CD14-positive monocyte (primary cell): ENCODE measurements at regions not wholly inside any gene's neighbourhood (a gene's known extent, or its start where the extent isn't known, plus 50 kb on each side); places are given as distances from the start of the nearest gene placed in this dataset.

Experiments used
- DNase-seq, 3 donors: peaks; one replicate each; pipeline ENCODE4 v3.0.0-alpha.2; 2011 to 2022
- H2AFZ ChIP-seq: 2 replicates; pipeline ENCODE4 v1.6.0; 2012; ENCODE audit warnings: mild to moderate bottlenecking, low read depth, low read length, inconsistent platforms; ENCODE audit not compliant: insufficient read depth, poor library complexity, severe bottlenecking
- H3K27ac ChIP-seq, 2 donors: 1 replicate in 1 of 2; 2 replicates in 1 of 2; pipeline ENCODE4 v1.5.1; 2012 to 2013; ENCODE audit warnings: low read length in 2 of 2, control low read depth in 1 of 2, inconsistent platforms in 1 of 2, low read depth in 1 of 2, mild to moderate bottlenecking in 1 of 2
- H3K27me3 ChIP-seq, 2 donors: one replicate each; pipeline versions ENCODE4 v1.6.0 to v1.6.1; 2011 to 2013; ENCODE audit warnings: low read length in 2 of 2; ENCODE audit not compliant: control insufficient read depth in 2 of 2, insufficient read depth in 2 of 2
- H3K36me3 ChIP-seq, 2 donors: replicated peaks in 1 of 2; 1 replicate in 1 of 2; 2 replicates in 1 of 2; pipeline versions ENCODE4 v1.5.1 to v1.6.1; 2012 to 2013; ENCODE audit warnings: low read length in 2 of 2, control low read depth in 1 of 2, inconsistent platforms in 1 of 2, mild to moderate bottlenecking in 1 of 2; ENCODE audit not compliant: insufficient read depth in 2 of 2, control insufficient read depth in 1 of 2
- H3K4me1 ChIP-seq, 2 donors: 1 replicate in 1 of 2; 2 replicates in 1 of 2; pipeline versions ENCODE4 v1.5.1 to v1.6.1; 2012 to 2013; ENCODE audit warnings: low read length in 2 of 2, control low read depth in 1 of 2, inconsistent platforms in 1 of 2, mild to moderate bottlenecking in 1 of 2, moderate library complexity in 1 of 2; ENCODE audit not compliant: insufficient read depth in 2 of 2, control insufficient read depth in 1 of 2
- H3K4me2 ChIP-seq: replicated peaks from 2 replicates; pipeline ENCODE3; 2012; ENCODE audit warnings: low read length, moderate library complexity, mild to moderate bottlenecking; ENCODE audit not compliant: poor library complexity, severe bottlenecking; ENCODE audit errors: extremely low read depth
- H3K4me3 ChIP-seq, 3 experiments: fragments of 200-600 bp in 1 of 3; sonication (generic) in 1 of 3; replicated peaks in 1 of 3; 1 replicate in 2 of 3; 2 replicates in 1 of 3; pipeline ENCODE4 v1.5.1; 2011 to 2013; ENCODE audit warnings: low read length in 3 of 3, mild to moderate bottlenecking in 3 of 3, control low read depth in 2 of 3, low read depth in 2 of 3, inconsistent platforms in 1 of 3, moderate library complexity in 1 of 3
- H3K79me2 ChIP-seq: 2 replicates; pipeline ENCODE4 v1.6.0; 2012; ENCODE audit warnings: mild to moderate bottlenecking, control low read depth, inconsistent platforms, low read length, moderate library complexity; ENCODE audit not compliant: insufficient read depth
- H3K9ac ChIP-seq: 2 replicates; pipeline ENCODE4 v1.6.0; 2017; ENCODE audit warnings: low read length, mild to moderate bottlenecking; ENCODE audit not compliant: insufficient read depth, poor library complexity, severe bottlenecking
- H3K9me3 ChIP-seq, 2 donors: replicated peaks in 1 of 2; 1 replicate in 1 of 2; 2 replicates in 1 of 2; pipeline versions ENCODE4 v1.5.1 to v1.6.1; 2012 to 2013; ENCODE audit warnings: low read length in 2 of 2, control low read depth in 1 of 2; ENCODE audit not compliant: control insufficient read depth in 1 of 2, insufficient read depth in 1 of 2
- H4K20me1 ChIP-seq: 2 replicates; pipeline ENCODE4 v1.6.0; 2012; ENCODE audit warnings: mild to moderate bottlenecking, low read length, control low read depth, moderate library complexity; ENCODE audit not compliant: insufficient read depth
- H3K27ac Mint-ChIP-seq, 7 donors: one replicate each; pipeline ENCODE4 v1.8.0; 2020; ENCODE audit warnings: mild to moderate bottlenecking in 7 of 7, mixed read lengths in 7 of 7, moderate library complexity in 6 of 7, inconsistent platforms in 2 of 7
- H3K27me3 Mint-ChIP-seq, 3 donors: one replicate each; pipeline ENCODE4 v1.8.0; 2021 to 2022; ENCODE audit warnings: low read depth in 3 of 3, mild to moderate bottlenecking in 3 of 3, mixed read lengths in 3 of 3, moderate library complexity in 3 of 3, inconsistent platforms in 1 of 3
- H3K36me3 Mint-ChIP-seq, 2 donors: one replicate each; pipeline ENCODE4 v1.8.0; 2020; ENCODE audit warnings: mixed read lengths in 2 of 2, inconsistent platforms in 1 of 2, mild to moderate bottlenecking in 1 of 2
- H3K4me1 Mint-ChIP-seq: one replicate; pipeline ENCODE4 v1.8.0; 2020; ENCODE audit warnings: mild to moderate bottlenecking, mixed read lengths
- H3K4me3 Mint-ChIP-seq, 2 donors: one replicate each; pipeline ENCODE4 v1.8.0; 2020; ENCODE audit warnings: mild to moderate bottlenecking in 2 of 2, mixed read lengths in 2 of 2, moderate library complexity in 1 of 2
- H3K9me3 Mint-ChIP-seq, 7 donors: one replicate each; pipeline ENCODE4 v1.8.0; 2020 to 2022; ENCODE audit warnings: mixed read lengths in 7 of 7, mild to moderate bottlenecking in 6 of 7, moderate library complexity in 6 of 7, inconsistent platforms in 2 of 7
- CTCF ChIP-seq: fragments of 200-600 bp; IDR thresholded peaks from one replicate; pipeline ENCODE4 v1.8.0; 2022; ENCODE audit warnings: antibody characterized with exemption, mild to moderate bottlenecking
- WGBS: methylation state at CpG from one replicate; pipeline ENCODE4 v1.1.5; 2013; ENCODE audit warnings: missing lambda C conversion rate; ENCODE audit not compliant: insufficient coverage; 5-methylcytosine and 5-hydroxymethylcytosine counted together
- intact Hi-C, 2 donors: fragments of 100-400 bp; cut with micrococcal nuclease; formaldehyde crosslinking; loops; one replicate each; pipeline versions ENCODE4 v1.15.0 to v1.15.1; 2023

GRCh38 chr9:105846825-105847224 is 152.5 kb downstream of the TMEM38B start:
- WGBS, result no CpG with 5 or more reads among the region's 1 CpG
- Mint-ChIP-seq H3K27ac (no peak overlapping the region), H3K27me3 (no peaks in the 10 kb centered on the region), H3K9me3 (no peaks in the 10 kb centered on the region), H3K36me3 (no peaks in the 10 kb centered on the region), H3K4me3 (no peak overlapping the region), H3K4me1 (no peaks in the 10 kb centered on the region)
- no peaks in the 10 kb centered on the region for H3K79me2 ChIP-seq
- H3K9ac ChIP-seq, result no peak overlapping the region
- DNase-seq, result no peak
- no peaks in the 10 kb centered on the region for H3K4me1 ChIP-seq
- H3K36me3 ChIP-seq, result no peaks in the 10 kb centered on the region
- no peak for TF ChIP-seq CTCF
- H3K27me3 ChIP-seq, result no peaks in the 10 kb centered on the region
- intact Hi-C loops, result loop anchor here (10.0 kb wide), 1 partner anchor 1328 kb away; no protein-coding TSS in a partner anchor
- no peak overlapping the region for H2AFZ ChIP-seq
- H3K9me3 ChIP-seq, result no peaks in the 10 kb centered on the region
- H3K4me2 ChIP-seq, result no peak overlapping the region
- no peaks in the 10 kb centered on the region for H4K20me1 ChIP-seq
- H3K4me3 ChIP-seq, result no peak overlapping the region
- H3K27ac ChIP-seq, result no peak overlapping the region

- H3K36me3 ChIP-seq, result no peaks in the 10 kb centered on the region
- TF ChIP-seq CTCF, result no peak
- no peaks in the 10 kb centered on the region for H3K27me3 Mint-ChIP-seq
- DNase-seq, result no peak
- no peaks in the 10 kb centered on the region for H3K4me1 ChIP-seq
- H3K9ac ChIP-seq, result no peak overlapping the region
- H3K9me3 ChIP-seq, result peaks cover 0 to 3% of the 10 kb centered on the region in 2 donors
- no peaks in the 10 kb centered on the region for H4K20me1 ChIP-seq
- intact Hi-C loops, result loop anchor here in 1 of 2 donors (10.0 kb wide), 1 partner anchor 64 kb away; no protein-coding TSS in a partner anchor
- no peak overlapping the region for H3K4me3 Mint-ChIP-seq
- no peak overlapping the region for H3K27ac Mint-ChIP-seq
- no peaks in the 10 kb centered on the region for H3K36me3 Mint-ChIP-seq
- no peak overlapping the region for H3K4me3 ChIP-seq
- no peaks in the 10 kb centered on the region for H3K4me1 Mint-ChIP-seq
- H3K9me3 Mint-ChIP-seq, result peaks cover 4 to 9% (median 5%) of the 10 kb centered on the region in 7 donors
- H3K79me2 ChIP-seq, result no peaks in the 10 kb centered on the region
- 0% methylated on average over 1 of the region's 4 CpGs for WGBS
- H3K27ac ChIP-seq, result no peak overlapping the region
- H3K4me2 ChIP-seq, result no peak overlapping the region
- no peak overlapping the region for H2AFZ ChIP-seq
- H3K27me3 ChIP-seq, result no peaks in the 10 kb centered on the region
These were observed 156.6 kb downstream of the TMEM38B start for GRCh38 chr9:105850852-105851500.
